IMR-90 (cell line): ENCODE measurements at regions not wholly inside any gene's neighbourhood (a gene's known extent, or its start where the extent isn't known, plus 50 kb on each side); places are given as distances from the start of the nearest gene placed in this dataset.

Experiments
- ATAC-seq: fragments of 200-7000 bp; cut with Tn5 transposase; 2 replicates; pipeline ENCODE4 v1.9.1; 2020; ENCODE audit warnings: low read depth, mild to moderate bottlenecking, moderate library complexity
- BruUV-seq: library from RNA; stranded (reverse); fragments of 400-500 nt; replicated peaks from 2 replicates; lab custom pipeline; 2021; lab: Mats Ljungman, UMichigan
- CTCF ChIA-PET: fragments of 300-600 bp; formaldehyde crosslinking; extraction: SDS; loops from one replicate; lab custom pipeline; 2021; ENCODE audit warnings: antibody characterized with exemption; lab: Yijun Ruan, JAX
- POLR2A ChIA-PET: fragments of 300-600 bp; sonication (Branson Sonifier 250); formaldehyde crosslinking; loops from one replicate; lab custom pipeline; 2022; ENCODE audit warnings: antibody characterized with exemption; ENCODE audit not compliant: unreplicated experiment; lab: Charles Lee
- DNase-seq: peaks from one replicate; pipeline ENCODE4 v3.0.0; 2013
- H2AFZ ChIP-seq: replicated peaks from 2 replicates; pipeline ENCODE3; 2013; ENCODE audit warnings: low read length, mild to moderate bottlenecking; ENCODE audit not compliant: poor library complexity
- H2AK5ac ChIP-seq: 2 replicates; pipeline ENCODE4 v1.6.1; 2013; ENCODE audit warnings: low read depth, low read length, inconsistent platforms
- H2AK9ac ChIP-seq: replicated peaks from 2 replicates; pipeline ENCODE3; 2013; ENCODE audit warnings: mild to moderate bottlenecking, low read depth, low read length, moderate library complexity; ENCODE audit not compliant: poor library complexity
- H2BK120ac ChIP-seq: 2 replicates; pipeline ENCODE4 v1.6.1; 2013; ENCODE audit warnings: low read depth, low read length, inconsistent platforms
- H2BK15ac ChIP-seq: 3 replicates; pipeline ENCODE4 v1.6.1; 2013; ENCODE audit warnings: low read depth, low read length, inconsistent platforms
- H2BK20ac ChIP-seq: 2 replicates; pipeline ENCODE4 v1.6.1; 2013; ENCODE audit warnings: low read depth, mild to moderate bottlenecking, inconsistent platforms, low read length, moderate library complexity
- H2BK5ac ChIP-seq: 2 replicates; pipeline ENCODE4 v1.6.1; 2013; ENCODE audit warnings: mild to moderate bottlenecking, low read depth, low read length, inconsistent platforms; ENCODE audit not compliant: poor library complexity, severe bottlenecking
- H3K14ac ChIP-seq: replicated peaks from 2 replicates; pipeline ENCODE4 v1.6.1; 2013; ENCODE audit warnings: low read depth, low read length, inconsistent platforms
- H3K18ac ChIP-seq: 2 replicates; pipeline ENCODE4 v1.6.1; 2013; ENCODE audit warnings: low read depth, low read length, control low read depth
- H3K23ac ChIP-seq: 2 replicates; pipeline ENCODE4 v1.6.1; 2013; ENCODE audit warnings: low read depth, low read length, inconsistent platforms
- H3K27ac ChIP-seq: 2 replicates; pipeline ENCODE4 v1.5.1; 2013; ENCODE audit warnings: mild to moderate bottlenecking, control low read depth, low read length; ENCODE audit not compliant: insufficient read depth
- H3K27me3 ChIP-seq: 2 replicates; pipeline ENCODE4 v1.6.1; 2013; ENCODE audit warnings: low read length; ENCODE audit not compliant: control insufficient read depth, insufficient read depth
- H3K36me3 ChIP-seq: 2 replicates; pipeline ENCODE4 v1.6.1; 2013; ENCODE audit warnings: low read length, mixed read lengths; ENCODE audit not compliant: control insufficient read depth, insufficient read depth
- H3K4ac ChIP-seq: 2 replicates; pipeline ENCODE4 v1.6.1; 2013; ENCODE audit warnings: low read depth, low read length, inconsistent platforms
- H3K4me1 ChIP-seq: 2 replicates; pipeline ENCODE4 v1.6.1; 2013; ENCODE audit warnings: low read length, mixed read lengths; ENCODE audit not compliant: control insufficient read depth, insufficient read depth
- H3K4me2 ChIP-seq: 2 replicates; pipeline ENCODE4 v1.6.1; 2013; ENCODE audit warnings: low read depth, mild to moderate bottlenecking, control low read depth, low read length, moderate library complexity
- H3K4me3 ChIP-seq: 2 replicates; pipeline ENCODE4 v1.5.1; 2013; ENCODE audit warnings: low read depth, mild to moderate bottlenecking, control low read depth, low read length, moderate library complexity; ENCODE audit not compliant: insufficient read depth
- H3K56ac ChIP-seq: 2 replicates; pipeline ENCODE4 v1.6.1; 2013; ENCODE audit warnings: low read length, inconsistent platforms; ENCODE audit not compliant: insufficient read depth; ENCODE audit errors: extremely low read depth
- H3K79me1 ChIP-seq, 2 experiments: 2 replicates each; pipeline ENCODE4 v1.6.1; 2013; ENCODE audit warnings: low read length in 2 of 2, inconsistent platforms in 1 of 2, low read depth in 1 of 2
- H3K9ac ChIP-seq: 2 replicates; pipeline ENCODE4 v1.6.1; 2013; ENCODE audit warnings: low read depth, low read length, control low read depth
- H3K9me1 ChIP-seq: 2 replicates; pipeline ENCODE4 v1.6.1; 2013; ENCODE audit warnings: low read length, inconsistent platforms; ENCODE audit not compliant: insufficient read depth
- H3K9me3 ChIP-seq: 2 replicates; pipeline ENCODE4 v1.6.1; 2013; ENCODE audit warnings: low read length; ENCODE audit not compliant: control insufficient read depth, insufficient read depth
- H4K20me1 ChIP-seq: 2 replicates; pipeline ENCODE4 v1.6.1; 2013; ENCODE audit warnings: low read length, inconsistent platforms; ENCODE audit not compliant: insufficient read depth
- H4K5ac ChIP-seq: 2 replicates; pipeline ENCODE4 v1.6.1; 2013; ENCODE audit warnings: mild to moderate bottlenecking, low read depth, low read length, control low read depth
- H4K8ac ChIP-seq, 2 experiments: 2 replicates each; pipeline ENCODE4 v1.6.1; 2013; ENCODE audit warnings: low read depth in 2 of 2, low read length in 2 of 2, control low read depth in 1 of 2, inconsistent platforms in 1 of 2
- H4K91ac ChIP-seq: 2 replicates; pipeline ENCODE4 v1.6.1; 2013; ENCODE audit warnings: low read depth, low read length, inconsistent platforms; ENCODE audit not compliant: insufficient read depth
- FOS ChIP-seq: fragments of 150-350 bp; IDR thresholded peaks from 2 replicates; pipeline ENCODE4 v1.6.1; 2016; ENCODE audit warnings: low read depth, low read length
- SMC3 ChIP-seq: fragments of 150-350 bp; IDR thresholded peaks from 2 replicates; pipeline ENCODE4 v1.6.1; 2016; ENCODE audit warnings: low read depth, mild to moderate bottlenecking, antibody characterized with exemption, low read length, moderate library complexity
- WGBS, 2 experiments: methylation state at CpG; one replicate each; pipeline versions ENCODE4 v1.1.5 to v1.1.7; 2013; ENCODE audit warnings: missing lambda C conversion rate in 2 of 2; ENCODE audit not compliant: insufficient read length in 1 of 2; ENCODE audit errors: extremely low coverage in 2 of 2; 5-methylcytosine and 5-hydroxymethylcytosine counted together
- dilution Hi-C: fragments of 300-500 bp; cut with HindIII; formaldehyde crosslinking; loops from one replicate; pipeline ENCODE4 v1.14.3; 2018; ENCODE audit warnings: low sequenced_read_pairs; ENCODE audit not compliant: unreplicated experiment
- in situ Hi-C: fragments of 300-500 bp; cut with MboI; formaldehyde crosslinking; loops from 3 replicates; pipeline ENCODE4 v1.14.3; 2019; ENCODE audit warnings: low sequenced_read_pairs, inconsistent platforms, mixed read lengths
- intact Hi-C: fragments of 100-400 bp; cut with micrococcal nuclease; formaldehyde crosslinking; loops from 2 replicates; pipeline ENCODE4 v1.10.0; 2022

GRCh38 chr2:188898261-188898660 is 75.9 kb upstream of the COL3A1 start:
- Histone ChIP-seq H3K4me2 (peak overlapping the region; percentile 70; the same call in 1 of the 2 replicates), H3K18ac (peak overlapping the region; percentile 100), H3K9me3 (no peaks in the 10 kb centered on the region), H3K4me3 (no peak overlapping the region), H4K91ac (no peak overlapping the region), H3K56ac (no peak overlapping the region), H2BK5ac (peak overlapping the region; percentile 100), H2BK15ac (no peak overlapping the region), H3K9me1 (peaks cover 3% of the 10 kb centered on the region), H3K23ac (no peak overlapping the region), H2AK5ac (no peak overlapping the region), H2AK9ac (no peak overlapping the region), H2AFZ (no peak overlapping the region), H2BK20ac (no peak overlapping the region), H3K4ac (no peak overlapping the region), H2BK120ac (no peak overlapping the region), H3K79me1 (no peaks in the 10 kb centered on the region), H3K4me1 (peaks cover 9% of the 10 kb centered on the region), H3K36me3 (no peaks in the 10 kb centered on the region), H4K5ac (no peak overlapping the region; the same call in 1 of the 2 replicates), H4K20me1 (no peaks in the 10 kb centered on the region), H3K27ac (peak overlapping the region; percentile 39; the same call in 1 of the 2 replicates), H3K27me3 (no peaks in the 10 kb centered on the region), H3K14ac (no peak overlapping the region), H4K8ac (peak overlapping the region; percentile 17 to 81; a peak in 1 of 4 replicates), H3K9ac (no peak overlapping the region)
- CTCF ChIA-PET = no interaction called here
- no peak for TF ChIP-seq SMC3
- peak; percentile 10; the same call in 1 of the 2 replicates for TF ChIP-seq FOS
- dilution Hi-C loops (no loop called here), in situ Hi-C loops (no loop called here), intact Hi-C loops (loop anchor here (5.0 kb wide), 1 partner anchor 79 kb away; no protein-coding TSS in a partner anchor)
- WGBS, 2 experiments = no CpG with 5 or more reads among the region's 4 CpGs
- POLR2A ChIA-PET = no interaction called here
- ATAC-seq = peak; percentile 54
- DNase-seq = peak; percentile 75
- BruUV-seq = no TSS peak
